WTC11 (cell line): ENCODE measurements at regions not wholly inside any gene's neighbourhood (a gene's known extent, or its start where the extent isn't known, plus 50 kb on each side); places are given as distances from the start of the nearest gene placed in this dataset.

Source experiments
- ATAC-seq: fragments of 200-7000 bp; cut with Tn5 transposase; 2 replicates; pipeline ENCODE4 v1.10.0; 2021; ENCODE audit warnings: mild to moderate bottlenecking, moderate library complexity
- CTCF ChIA-PET: fragments of 300-600 bp; sonication (Branson Sonifier 250); formaldehyde crosslinking; loops from one replicate; lab custom pipeline; 2021; ENCODE audit warnings: antibody characterized with exemption; lab: Charles Lee
- POLR2A ChIA-PET: fragments of 350-600 bp; sonication (Branson Sonifier 250); formaldehyde crosslinking; loops from one replicate; lab custom pipeline; 2021; ENCODE audit warnings: antibody characterized with exemption; lab: Charles Lee
- DNase-seq: peaks from one replicate; pipeline ENCODE4 v3.0.0; 2021; ENCODE audit warnings: low spot score
- H3K27ac Mint-ChIP-seq: 2 replicates; pipeline ENCODE4 v1.8.0; 2021; ENCODE audit warnings: mixed read lengths
- H3K27me3 Mint-ChIP-seq: 2 replicates; pipeline ENCODE4 v1.8.0; 2021; ENCODE audit warnings: low read depth, mild to moderate bottlenecking, moderate library complexity, mixed read lengths
- H3K36me3 Mint-ChIP-seq: 2 replicates; pipeline ENCODE4 v1.8.0; 2021; ENCODE audit warnings: mixed read lengths
- H3K4me1 Mint-ChIP-seq: 2 replicates; pipeline ENCODE4 v1.8.0; 2022; ENCODE audit warnings: mixed read lengths
- H3K4me3 Mint-ChIP-seq: 2 replicates; pipeline ENCODE4 v1.8.0; 2021; ENCODE audit warnings: mild to moderate bottlenecking, moderate library complexity, mixed read lengths
- H3K9me3 Mint-ChIP-seq: 2 replicates; pipeline ENCODE4 v1.8.0; 2021; ENCODE audit warnings: mixed read lengths
- CREB1 ChIP-seq: sonication (generic); formaldehyde crosslinking; IDR thresholded peaks from 2 replicates; pipeline ENCODE4 v1.8.0; 2023; ENCODE audit warnings: mild to moderate bottlenecking, missing genetic modification reagents
- EMX1 ChIP-seq: fragments of 250-450 bp; sonication (Bioruptor Pico); IDR thresholded peaks from 2 replicates; pipeline ENCODE4 v1.8.0; 2021; ENCODE audit warnings: mild to moderate bottlenecking
- MLX ChIP-seq: sonication (generic); formaldehyde crosslinking; IDR thresholded peaks from 2 replicates; pipeline ENCODE4 v1.8.1; 2023; ENCODE audit warnings: mild to moderate bottlenecking, missing genetic modification reagents, moderate library complexity
- NFYB ChIP-seq: sonication (generic); formaldehyde crosslinking; conservative IDR thresholded peaks from 2 replicates; pipeline ENCODE4 v1.8.0; 2022; ENCODE audit warnings: low read depth, missing genetic modification reagents
- SMAD4 ChIP-seq: sonication (generic); formaldehyde crosslinking; IDR thresholded peaks from 2 replicates; pipeline ENCODE4 v1.8.0; 2022; ENCODE audit warnings: mild to moderate bottlenecking, missing genetic modification reagents
- SOX15 ChIP-seq: fragments of 250-450 bp; sonication (Bioruptor Pico); IDR thresholded peaks from 2 replicates; pipeline ENCODE4 v1.9.0; 2021; ENCODE audit warnings: mild to moderate bottlenecking
- TEAD4 ChIP-seq: sonication (generic); formaldehyde crosslinking; IDR thresholded peaks from 2 replicates; pipeline ENCODE4 v1.8.0; 2022; ENCODE audit warnings: mild to moderate bottlenecking, missing genetic modification reagents
- TP53 ChIP-seq: sonication (generic); formaldehyde crosslinking; IDR thresholded peaks from 2 replicates; pipeline ENCODE4 v1.8.1; 2023; ENCODE audit warnings: mild to moderate bottlenecking, missing genetic modification reagents
- ZBTB21 ChIP-seq: sonication (generic); formaldehyde crosslinking; IDR thresholded peaks from 2 replicates; pipeline ENCODE4 v1.8.1; 2023; ENCODE audit warnings: mild to moderate bottlenecking, missing genetic modification reagents, borderline replicate concordance
- ZBTB43 ChIP-seq: sonication (generic); formaldehyde crosslinking; IDR thresholded peaks from 2 replicates; pipeline ENCODE4 v1.8.1; 2023; ENCODE audit warnings: mild to moderate bottlenecking, missing genetic modification reagents
- ZNF121 ChIP-seq: sonication (generic); formaldehyde crosslinking; IDR thresholded peaks from 2 replicates; pipeline ENCODE4 v1.8.0; 2023; ENCODE audit warnings: missing genetic modification reagents
- ZNF138 ChIP-seq: sonication (generic); formaldehyde crosslinking; conservative IDR thresholded peaks from 2 replicates; pipeline ENCODE4 v1.8.1; 2022; ENCODE audit warnings: mild to moderate bottlenecking, moderate library complexity, missing genetic modification reagents
- ZNF281 ChIP-seq: sonication (generic); formaldehyde crosslinking; IDR thresholded peaks from 2 replicates; pipeline ENCODE4 v1.8.0; 2023; ENCODE audit warnings: mild to moderate bottlenecking, missing genetic modification reagents
- ZNF425 ChIP-seq: fragments of 250-450 bp; sonication (Bioruptor Pico); conservative IDR thresholded peaks from 2 replicates; pipeline ENCODE4 v1.9.0; 2021; ENCODE audit warnings: mild to moderate bottlenecking
- ZSCAN18 ChIP-seq: fragments of 250-450 bp; sonication (Bioruptor Pico); IDR thresholded peaks from 2 replicates; pipeline ENCODE4 v2.1.2; 2022; ENCODE audit warnings: mild to moderate bottlenecking, moderate library complexity

GRCh38 chr2:18644115-18644462 is 54.7 kb upstream of the NT5C1B start:
- no peaks in the 10 kb centered on the region; the same call in 1 of the 2 replicates for H3K27me3 Mint-ChIP-seq
- ATAC-seq: peak; percentile 66
- H3K27ac Mint-ChIP-seq: no peak overlapping the region
- DNase-seq: no peak
- H3K36me3 Mint-ChIP-seq: peaks cover 3% of the 10 kb centered on the region; the same call in 1 of the 2 replicates
- CTCF ChIA-PET: no interaction called here
- POLR2A ChIA-PET: no interaction called here
- H3K4me1 Mint-ChIP-seq: peaks cover 28% of the 10 kb centered on the region
- no peak overlapping the region for H3K4me3 Mint-ChIP-seq
- H3K9me3 Mint-ChIP-seq: peaks cover 3% of the 10 kb centered on the region; the same call in 1 of the 2 replicates
- TF ChIP-seq ZNF281 (no peak), ZNF138 (CRISPR knock-in tag) (no peak)

- CTCF ChIA-PET: no interaction called here
- no peak for TF ChIP-seq ZNF425
- TF ChIP-seq CREB1 (CRISPR knock-in tag): no peak
- no peak for TF ChIP-seq ZNF121 (CRISPR knock-in tag)
- TF ChIP-seq TP53 (CRISPR knock-in tag): no peak
- no peak for TF ChIP-seq ZBTB21
- no peak for TF ChIP-seq MLX (CRISPR knock-in tag)
- no peak for TF ChIP-seq NFYB (CRISPR knock-in tag)
- TF ChIP-seq TEAD4 (CRISPR knock-in tag): no peak
- no peak for TF ChIP-seq EMX1 (CRISPR knock-in tag)
- no peak for TF ChIP-seq SMAD4 (CRISPR knock-in tag)
- TF ChIP-seq, all 79 proteins: peak for 0
- Mint-ChIP-seq H3K27me3 (no peaks in the 10 kb centered on the region; the same call in 1 of the 2 replicates), H3K4me3 (0 out of 2 replicates have a peak overlapping the region, but pooled peaks have one; percentile 6), H3K9me3 (peaks cover 4% of the 10 kb centered on the region; the same call in 1 of the 2 replicates), H3K36me3 (peaks cover 3% of the 10 kb centered on the region; the same call in 1 of the 2 replicates), H3K4me1 (peaks cover 28% of the 10 kb centered on the region), H3K27ac (peak overlapping the region; percentile 61)
- peak; percentile 57 for ATAC-seq
- DNase-seq: no peak
- POLR2A ChIA-PET: no interaction called here
Measured at GRCh38 chr2:18643326-18644114, 54.2 kb upstream of the NT5C1B start.

GRCh38 chr2:18641823-18642222 is 52.5 kb upstream of the NT5C1B start:
- H3K27ac Mint-ChIP-seq: no peak overlapping the region
- H3K4me1 Mint-ChIP-seq: peaks cover 23% of the 10 kb centered on the region
- no peak for TF ChIP-seq ZNF425
- no peak for TF ChIP-seq ZBTB43 (CRISPR knock-in tag)
- TF ChIP-seq NFYB (CRISPR knock-in tag): no peak
- no peak for TF ChIP-seq ZSCAN18 (CRISPR knock-in tag)
- TF ChIP-seq SOX15: no peak
- POLR2A ChIA-PET: no interaction called here
- CTCF ChIA-PET: no interaction called here
- peaks cover 10% of the 10 kb centered on the region for H3K36me3 Mint-ChIP-seq
- H3K27me3 Mint-ChIP-seq: no peaks in the 10 kb centered on the region; the same call in 1 of the 2 replicates
- ATAC-seq: no peak
- no peak overlapping the region for H3K4me3 Mint-ChIP-seq
- no peak for DNase-seq
- H3K9me3 Mint-ChIP-seq: peaks cover 21% of the 10 kb centered on the region
